Gastroesophageal sphincter (tissue), 4 donors: ENCODE measurements at regions not wholly inside any gene's neighbourhood (a gene's known extent, or its start where the extent isn't known, plus 50 kb on each side); places are given as distances from the start of the nearest gene placed in this dataset.
"Not testable (repeated sequence)": the region's sequence is repeated elsewhere in the genome, so short reads cannot be mapped to it uniquely, and the experiment has no call there.

ENCODE experiments used
- ATAC-seq: fragments of 150-250 bp; one replicate; pipeline ENCODE4 v1.9.1; 2016; ENCODE audit warnings: mild to moderate bottlenecking, moderate library complexity
- H3K27ac ChIP-seq, 4 donors: fragments of 200-600 bp; sonication (generic) in 3 of 4; 1 replicate in 3 of 4; 2 replicates in 1 of 4; pipeline ENCODE4 v1.5.1; 2016 to 2019
- H3K27me3 ChIP-seq: fragments of 200-600 bp; sonication (generic); one replicate; pipeline ENCODE4 v1.5.1; 2019
- H3K36me3 ChIP-seq, 2 donors: fragments of 200-600 bp; sonication (generic); one replicate each; pipeline ENCODE4 v1.5.1; 2019; ENCODE audit warnings: control low read depth in 1 of 2
- H3K4me1 ChIP-seq, 3 donors: fragments of 200-600 bp; sonication (generic); 1 replicate in 2 of 3; 2 replicates in 1 of 3; pipeline ENCODE4 v1.5.1; 2016 to 2019; ENCODE audit warnings: control low read depth in 2 of 3
- H3K4me3 ChIP-seq, 2 donors: fragments of 200-600 bp; sonication (generic); one replicate each; pipeline ENCODE4 v1.5.1; 2019; ENCODE audit warnings: mild to moderate bottlenecking in 1 of 2, moderate library complexity in 1 of 2
- H3K9me3 ChIP-seq, 3 donors: fragments of 200-600 bp; sonication (generic); one replicate each; pipeline ENCODE4 v1.5.1; 2017 to 2019; ENCODE audit warnings: control low read depth in 2 of 3
- EP300 ChIP-seq: sonication (generic); formaldehyde crosslinking; IDR thresholded peaks from one replicate; pipeline ENCODE4 v1.6.1; 2017; ENCODE audit warnings: antibody characterized with exemption, mild to moderate bottlenecking
- POLR2A ChIP-seq, 2 donors: fragments of 450-650 bp; IDR thresholded peaks; one replicate each; pipeline ENCODE4 v1.6.1; 2017; ENCODE audit warnings: antibody characterized with exemption in 2 of 2, mild to moderate bottlenecking in 2 of 2, moderate library complexity in 1 of 2
- POLR2AphosphoS5 ChIP-seq: sonication (generic); formaldehyde crosslinking; IDR thresholded peaks from one replicate; pipeline ENCODE4 v1.6.1; 2017; ENCODE audit warnings: antibody characterized with exemption
- WGBS, 2 donors: methylation state at CpG; one replicate each; pipeline ENCODE4 v1.1.5; 2018; ENCODE audit warnings: low coverage in 1 of 2; 5-methylcytosine and 5-hydroxymethylcytosine counted together
- TF ChIP-seq, protein P1 (sequence below), 4 experiments: fragments of 200-600 bp in 2 of 4; fragments of 450-650 bp in 2 of 4; sonication (generic) in 1 of 4; IDR thresholded peaks; one replicate each; pipeline ENCODE4 v1.5.1; 2017 to 2019; ENCODE audit warnings: antibody characterized with exemption in 4 of 4, mild to moderate bottlenecking in 2 of 4, moderate library complexity in 2 of 4

DNA sequence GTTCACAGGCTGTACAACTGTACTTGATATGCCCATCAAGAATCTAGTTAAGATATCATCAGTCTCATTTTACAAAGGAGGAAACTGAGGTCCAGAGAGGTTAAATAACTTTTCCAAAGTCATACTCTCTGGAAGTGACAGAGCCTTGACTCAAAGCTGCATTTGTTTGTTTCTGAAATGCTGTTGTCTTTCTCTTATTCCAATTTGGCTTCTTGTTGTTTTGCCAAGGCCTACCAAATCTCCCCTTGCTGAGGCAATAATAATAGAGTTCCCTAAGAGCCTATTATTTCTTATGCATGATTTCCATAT lies 79.8 kb upstream of the C12orf71 start:
- Histone ChIP-seq H3K27me3 (no peaks in the 10 kb centered on the region), H3K36me3 (no peaks in the 10 kb centered on the region), H3K9me3 (no peaks in the 10 kb centered on the region), H3K27ac (no peak overlapping the region), H3K4me3 (no peak overlapping the region), H3K4me1 (no peaks in the 10 kb centered on the region)
- no peak for TF ChIP-seq POLR2A (IDR thresholded peaks at IDR 0.05)
- TF ChIP-seq EP300 = no peak
- TF ChIP-seq, protein P1, sequence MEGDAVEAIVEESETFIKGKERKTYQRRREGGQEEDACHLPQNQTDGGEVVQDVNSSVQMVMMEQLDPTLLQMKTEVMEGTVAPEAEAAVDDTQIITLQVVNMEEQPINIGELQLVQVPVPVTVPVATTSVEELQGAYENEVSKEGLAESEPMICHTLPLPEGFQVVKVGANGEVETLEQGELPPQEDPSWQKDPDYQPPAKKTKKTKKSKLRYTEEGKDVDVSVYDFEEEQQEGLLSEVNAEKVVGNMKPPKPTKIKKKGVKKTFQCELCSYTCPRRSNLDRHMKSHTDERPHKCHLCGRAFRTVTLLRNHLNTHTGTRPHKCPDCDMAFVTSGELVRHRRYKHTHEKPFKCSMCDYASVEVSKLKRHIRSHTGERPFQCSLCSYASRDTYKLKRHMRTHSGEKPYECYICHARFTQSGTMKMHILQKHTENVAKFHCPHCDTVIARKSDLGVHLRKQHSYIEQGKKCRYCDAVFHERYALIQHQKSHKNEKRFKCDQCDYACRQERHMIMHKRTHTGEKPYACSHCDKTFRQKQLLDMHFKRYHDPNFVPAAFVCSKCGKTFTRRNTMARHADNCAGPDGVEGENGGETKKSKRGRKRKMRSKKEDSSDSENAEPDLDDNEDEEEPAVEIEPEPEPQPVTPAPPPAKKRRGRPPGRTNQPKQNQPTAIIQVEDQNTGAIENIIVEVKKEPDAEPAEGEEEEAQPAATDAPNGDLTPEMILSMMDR (IDR thresholded peaks at IDR 0.05) = no peak
- TF ChIP-seq POLR2AphosphoS5 = no peak
- ATAC-seq = no peak

DNA sequence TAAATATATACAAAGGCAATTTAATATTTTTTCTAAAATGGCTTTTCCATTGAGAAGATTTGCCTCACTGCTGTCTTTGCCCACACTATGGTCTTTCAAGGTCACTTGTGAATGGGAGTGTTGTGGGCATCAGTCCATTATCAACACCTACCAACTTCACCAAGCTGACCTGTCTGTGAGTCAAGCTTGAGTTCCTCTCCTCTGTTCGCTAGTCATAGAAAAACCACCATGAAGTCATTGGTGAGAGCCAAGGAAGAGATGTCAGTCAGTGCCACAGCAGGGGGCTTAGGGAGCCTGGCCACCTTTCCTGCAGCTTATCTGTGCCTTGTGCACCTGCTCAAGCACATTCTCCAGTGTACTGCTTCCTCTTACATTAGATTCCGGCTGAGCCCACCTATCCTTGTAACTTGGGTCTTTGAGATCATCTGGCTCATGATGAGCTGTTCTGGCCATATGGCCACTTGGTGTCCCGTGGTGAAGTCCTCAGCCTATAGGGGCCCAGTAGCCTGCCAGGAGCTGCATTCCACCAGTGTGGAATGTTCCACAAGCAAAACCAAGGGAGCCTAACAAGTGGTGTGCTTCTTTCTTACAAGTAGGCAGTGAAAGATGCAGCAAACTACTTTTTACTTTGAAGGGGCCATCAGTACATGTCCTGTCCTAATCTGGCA lies 80.8 kb upstream of the C12orf71 start:
- 67 to 82% methylated on average over 2 to 3 of the region's 3 CpGs for WGBS, 2 donors
- no peak for ATAC-seq
- no peak for TF ChIP-seq POLR2A (IDR thresholded peaks at IDR 0.05)
- TF ChIP-seq EP300 = no peak
- TF ChIP-seq POLR2AphosphoS5 = no peak
- TF ChIP-seq, protein P1 (IDR thresholded peaks at IDR 0.05) = no peak
- Histone ChIP-seq H3K27ac (no peak overlapping the region), H3K36me3 (no peaks in the 10 kb centered on the region), H3K4me1 (no peaks in the 10 kb centered on the region), H3K27me3 (no peaks in the 10 kb centered on the region), H3K4me3 (no peak overlapping the region), H3K9me3 (no peaks in the 10 kb centered on the region)

DNA sequence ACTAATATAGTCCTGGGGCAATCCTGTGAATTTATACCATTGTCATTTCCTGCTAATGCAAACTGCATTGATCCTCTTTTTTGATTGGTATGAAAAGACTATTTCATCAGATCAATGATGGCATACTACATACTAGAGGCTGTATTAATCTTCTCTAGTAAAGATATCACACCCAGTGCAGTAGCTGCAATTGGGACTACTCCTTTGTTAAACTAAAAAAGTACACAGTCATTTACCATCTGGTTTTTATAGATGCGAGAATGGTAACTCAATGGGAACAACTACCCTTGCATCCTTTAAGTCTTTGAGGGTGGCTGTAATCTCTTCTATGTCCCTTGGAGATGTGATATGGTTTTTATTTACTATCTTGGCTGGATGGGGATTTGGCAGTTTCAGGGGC lies 80.2 kb upstream of the STK38L start:
- TF ChIP-seq POLR2AphosphoS5 (no peak), EP300 (no peak), POLR2A (IDR thresholded peaks at IDR 0.05) (no peak)
- TF ChIP-seq, protein P1 (IDR thresholded peaks at IDR 0.05) = no peak
- no peak overlapping the region for H3K27ac ChIP-seq
- ATAC-seq = no peak

DNA sequence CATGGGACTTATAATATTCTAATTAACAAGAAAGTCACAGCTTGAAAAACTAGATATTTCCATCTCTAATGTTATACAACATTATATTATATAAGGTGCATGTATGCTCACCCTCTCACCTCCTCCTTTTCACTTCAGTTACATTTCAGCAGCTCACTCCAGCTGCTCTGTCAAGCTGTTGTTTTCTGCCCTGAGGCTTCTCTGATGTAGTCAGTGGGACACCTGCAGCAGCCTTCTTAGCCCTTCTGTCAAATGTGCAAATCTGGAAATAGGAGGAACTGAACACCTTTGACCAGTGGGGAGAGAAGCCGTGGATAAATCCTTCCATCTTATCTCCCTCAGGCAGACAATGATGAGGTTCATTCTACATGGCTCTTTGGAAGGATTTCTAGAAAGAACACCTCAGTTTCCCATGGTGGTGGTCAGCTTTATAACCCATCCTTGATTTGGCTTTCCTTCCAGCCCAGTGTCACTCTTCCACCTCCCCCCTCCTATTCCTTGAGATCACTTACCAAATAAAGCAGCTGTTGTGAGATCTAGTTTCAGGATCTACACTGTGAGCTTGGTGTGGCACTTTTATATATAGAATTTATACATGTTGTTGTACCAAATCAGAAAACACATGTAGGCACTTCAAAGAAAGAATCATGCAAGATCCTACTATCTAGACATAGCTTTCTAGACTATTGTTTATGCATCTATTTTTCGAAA lies 79.6 kb upstream of the STK38L start:
- WGBS, 2 donors = 60 to 94% methylated on average over 1 to 2 of the region's 2 CpGs
- Histone ChIP-seq H3K4me1 (no peaks in the 10 kb centered on the region), H3K4me3 (no peak overlapping the region), H3K36me3 (no peaks in the 10 kb centered on the region), H3K27me3 (no peaks in the 10 kb centered on the region), H3K9me3 (no peaks in the 10 kb centered on the region), H3K27ac (no peak overlapping the region)
- TF ChIP-seq POLR2A (IDR thresholded peaks at IDR 0.05) = no peak
- no peak for ATAC-seq

More for the DNA sequence above, 80.2 kb upstream of the STK38L start:
- 95 to 100% methylated on average over 1 of the region's 1 CpG for WGBS, 2 donors
- no peaks in the 10 kb centered on the region for H3K36me3 ChIP-seq
- H3K4me3 ChIP-seq = no peak overlapping the region
- H3K4me1 ChIP-seq = no peaks in the 10 kb centered on the region
- H3K27me3 ChIP-seq = no peaks in the 10 kb centered on the region
- H3K9me3 ChIP-seq = no peaks in the 10 kb centered on the region

DNA sequence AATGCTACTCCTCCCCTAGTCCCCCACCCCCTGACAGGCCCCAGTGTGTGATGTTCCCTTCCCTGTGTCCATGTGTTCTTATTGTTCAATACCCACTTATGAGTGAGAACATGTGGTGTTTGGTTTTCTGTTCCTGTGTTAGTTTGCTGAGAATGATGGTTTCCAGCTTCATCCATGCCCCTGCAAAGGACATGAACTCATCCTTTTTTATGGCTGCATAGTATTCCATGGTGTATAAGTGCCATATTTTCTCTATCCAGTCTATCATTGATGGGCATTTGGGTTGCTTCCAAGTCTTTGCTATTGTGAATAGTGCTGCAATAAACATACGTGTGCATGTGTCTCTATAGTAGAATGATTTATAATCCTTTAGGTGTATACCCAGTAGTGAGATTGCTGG lies 78.1 kb upstream of the STK38L start:
- not testable (repeated sequence) for H3K27ac ChIP-seq, H3K4me3 ChIP-seq, H3K27me3 ChIP-seq, ATAC-seq, H3K4me1 ChIP-seq, H3K36me3 ChIP-seq
- WGBS, 2 donors = 70 to 88% methylated on average over 1 of the region's 1 CpG
- H3K9me3 ChIP-seq = peaks cover 0 to 12% (median 0%) of the 10 kb centered on the region in 3 donors

DNA sequence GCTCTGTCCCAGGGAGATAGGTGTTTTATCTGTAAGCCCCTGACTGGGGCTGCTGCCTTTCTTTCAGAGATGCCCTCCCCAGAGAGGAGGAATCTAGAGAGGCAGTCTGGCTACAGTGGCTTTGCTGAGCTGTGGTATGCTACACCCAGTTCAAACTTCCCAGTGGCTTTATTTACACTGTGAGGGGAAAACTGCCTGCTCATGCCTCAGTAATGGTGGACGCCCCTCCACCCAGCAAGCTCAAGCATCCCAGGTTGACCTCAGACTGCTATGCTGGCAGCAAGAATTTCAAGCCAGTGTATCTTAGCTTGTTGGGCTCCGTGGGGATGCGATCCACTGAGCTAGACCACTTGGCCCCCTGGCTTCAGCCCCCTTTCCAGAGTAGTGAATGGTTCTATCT lies 72.6 kb upstream of the STK38L start:
- not testable (repeated sequence) for H3K36me3 ChIP-seq, H3K27me3 ChIP-seq, ATAC-seq, H3K4me3 ChIP-seq, H3K4me1 ChIP-seq, H3K27ac ChIP-seq
- WGBS, 2 donors = 80% methylated on average over 1 of the region's 3 CpGs; no CpG with 5 or more reads in 1 of the 2 donors
- H3K9me3 ChIP-seq = peaks cover 0 to 28% (median 0%) of the 10 kb centered on the region in 3 donors
